VCaP (cell line): ENCODE measurements at regions not wholly inside any gene's neighbourhood (a gene's known extent, or its start where the extent isn't known, plus 50 kb on each side); places are given as distances from the start of the nearest gene placed in this dataset.

Source experiments
- H3K27ac ChIP-seq: fragments of 450-650 bp; 2 replicates; pipeline ENCODE4 v1.5.1; 2017
- CTCF ChIP-seq: fragments of 450-650 bp; conservative IDR thresholded peaks from 2 replicates; pipeline ENCODE4 v1.5.1; 2017; ENCODE audit warnings: mild to moderate bottlenecking, moderate library complexity

GRCh38 chr1:5747426-5748285 is 244.6 kb downstream of the NPHP4 start:
- no peak overlapping the region for H3K27ac ChIP-seq
- no peak for TF ChIP-seq CTCF

GRCh38 chr1:5746611-5747425 is 245.4 kb downstream of the NPHP4 start:
- no peak for TF ChIP-seq CTCF
- H3K27ac ChIP-seq, result no peak overlapping the region

GRCh38 chr1:5745800-5746610 is 246.2 kb downstream of the NPHP4 start:
- peak; percentile 99 for TF ChIP-seq CTCF
- no peak overlapping the region for H3K27ac ChIP-seq

GRCh38 chr1:5744911-5745799 is 247.1 kb downstream of the NPHP4 start:
- no peak for TF ChIP-seq CTCF
- no peak overlapping the region for H3K27ac ChIP-seq

- H3K27ac ChIP-seq, result no peak overlapping the region
- TF ChIP-seq CTCF, result no peak
Observed at GRCh38 chr1:5744341-5744740, 247.9 kb downstream of the NPHP4 start.

GRCh38 chr1:5743435-5744095 is 248.7 kb downstream of the NPHP4 start:
- no peak overlapping the region for H3K27ac ChIP-seq
- TF ChIP-seq CTCF, result no peak
